OCI-LY1 (cell line): ENCODE measurements at regions not wholly inside any gene's neighbourhood (a gene's known extent, or its start where the extent isn't known, plus 50 kb on each side); places are given as distances from the start of the nearest gene placed in this dataset.

ENCODE experiments used
- H2AFZ ChIP-seq: fragments of 200-600 bp; sonication (generic), shearing (Covaris generic); 2 replicates; pipeline ENCODE4 v1.6.0; 2014; ENCODE audit warnings: antibody characterized with exemption, mild to moderate bottlenecking, low read length
- H3F3A ChIP-seq: fragments of 200-600 bp; sonication (generic), shearing (Covaris generic); 2 replicates; pipeline ENCODE4 v1.6.0; 2014; ENCODE audit warnings: mild to moderate bottlenecking, antibody characterized with exemption, low read length, moderate library complexity; ENCODE audit not compliant: insufficient read depth
- H3K27ac ChIP-seq: fragments of 200-600 bp; sonication (generic); 2 replicates; pipeline ENCODE4 v1.5.1; 2014; ENCODE audit warnings: low read length, mixed run types, mild to moderate bottlenecking, low read depth; ENCODE audit not compliant: poor library complexity, severe bottlenecking
- H3K27me3 ChIP-seq: fragments of 200-600 bp; sonication (generic); 2 replicates; pipeline ENCODE4 v1.6.0; 2014; ENCODE audit warnings: antibody characterized with exemption, mild to moderate bottlenecking, low read length, moderate library complexity; ENCODE audit not compliant: insufficient read depth
- H3K36me3 ChIP-seq: fragments of 200-600 bp; sonication (generic); 2 replicates; pipeline ENCODE4 v1.6.1; 2014; ENCODE audit warnings: mild to moderate bottlenecking, antibody characterized with exemption, low read length, moderate library complexity, mixed read lengths; ENCODE audit not compliant: insufficient read depth
- H3K4me1 ChIP-seq: fragments of 200-600 bp; sonication (generic); 2 replicates; pipeline ENCODE4 v1.5.1; 2014; ENCODE audit warnings: mild to moderate bottlenecking, low read length, moderate library complexity; ENCODE audit not compliant: insufficient read depth, severe bottlenecking
- H3K4me2 ChIP-seq: fragments of 200-600 bp; sonication (generic), shearing (Covaris generic); 2 replicates; pipeline ENCODE4 v1.6.1; 2014; ENCODE audit warnings: low read length
- H3K4me3 ChIP-seq: fragments of 200-600 bp; sonication (generic); 2 replicates; pipeline ENCODE4 v1.5.1; 2014; ENCODE audit warnings: low read length, low read depth, mild to moderate bottlenecking, mixed read lengths; ENCODE audit not compliant: poor library complexity, severe bottlenecking
- H3K79me2 ChIP-seq: fragments of 200-600 bp; shearing (Covaris generic); 2 replicates; pipeline ENCODE4 v1.6.1; 2016; ENCODE audit warnings: mixed run types, low read length, mixed read lengths; ENCODE audit not compliant: insufficient read depth
- H3K9ac ChIP-seq: fragments of 200-600 bp; sonication (generic), shearing (Covaris generic); 2 replicates; pipeline ENCODE4 v1.6.1; 2014; ENCODE audit warnings: mild to moderate bottlenecking, low read length, mixed read lengths
- H3K9me2 ChIP-seq: fragments of 200-600 bp; sonication (generic), shearing (Covaris generic); 2 replicates; pipeline ENCODE4 v1.6.1; 2014; ENCODE audit warnings: low read depth, mild to moderate bottlenecking, low read length, mixed read lengths
- H3K9me3 ChIP-seq: fragments of 200-600 bp; shearing (Covaris generic); 2 replicates; pipeline ENCODE4 v1.6.1; 2014; ENCODE audit warnings: low read length, mixed read lengths
- H4K20me1 ChIP-seq: fragments of 200-600 bp; sonication (generic), shearing (Covaris generic); 2 replicates; pipeline ENCODE4 v1.6.0; 2016; ENCODE audit warnings: mild to moderate bottlenecking, low read length; ENCODE audit not compliant: insufficient read depth
- CTCF ChIP-seq: fragments of 200-600 bp; sonication (generic), shearing (Covaris generic); IDR thresholded peaks from 2 replicates; pipeline ENCODE4 v1.5.1; 2017; ENCODE audit warnings: mild to moderate bottlenecking, antibody characterized with exemption, low read length, moderate library complexity, mixed read lengths
- EZH2 ChIP-seq: fragments of 200-600 bp; sonication (generic), shearing (Covaris generic); IDR thresholded peaks from 2 replicates; pipeline ENCODE4 v1.8.0; 2017; ENCODE audit warnings: borderline replicate concordance, mixed run types, mild to moderate bottlenecking, antibody characterized with exemption, low read length, moderate library complexity, mixed read lengths

GRCh38 chr10:4456776-4457175 lies 369.2 kb upstream of the AKR1E2 start:
- no peaks in the 10 kb centered on the region for H3F3A ChIP-seq
- H3K9me3 ChIP-seq: no peaks in the 10 kb centered on the region
- no peaks in the 10 kb centered on the region for H4K20me1 ChIP-seq
- H3K4me3 ChIP-seq: no peak overlapping the region
- H3K9me2 ChIP-seq: no peaks in the 10 kb centered on the region
- no peak overlapping the region for H3K9ac ChIP-seq
- H3K4me2 ChIP-seq: no peak overlapping the region
- no peak overlapping the region for H3K27ac ChIP-seq
- H3K27me3 ChIP-seq: no peaks in the 10 kb centered on the region
- H2AFZ ChIP-seq: no peak overlapping the region
- H3K4me1 ChIP-seq: no peaks in the 10 kb centered on the region
- no peaks in the 10 kb centered on the region for H3K79me2 ChIP-seq
- TF ChIP-seq EZH2 (no peak), CTCF (no peak)
- no peaks in the 10 kb centered on the region for H3K36me3 ChIP-seq

GRCh38 chr10:4456279-4456678 lies 369.7 kb upstream of the AKR1E2 start:
- Histone ChIP-seq H3K27ac (no peak overlapping the region), H3F3A (no peaks in the 10 kb centered on the region), H3K27me3 (no peaks in the 10 kb centered on the region), H3K4me3 (no peak overlapping the region), H3K4me1 (no peaks in the 10 kb centered on the region), H3K79me2 (no peaks in the 10 kb centered on the region), H3K36me3 (no peaks in the 10 kb centered on the region), H3K9me3 (no peaks in the 10 kb centered on the region), H3K4me2 (no peak overlapping the region), H2AFZ (no peak overlapping the region), H3K9ac (no peak overlapping the region), H3K9me2 (no peaks in the 10 kb centered on the region), H4K20me1 (no peaks in the 10 kb centered on the region)
- TF ChIP-seq CTCF (no peak), EZH2 (no peak)

- no peak overlapping the region for H3K27ac ChIP-seq
- no peaks in the 10 kb centered on the region for H3K36me3 ChIP-seq
- H3K4me1 ChIP-seq: no peaks in the 10 kb centered on the region
- H3K27me3 ChIP-seq: no peaks in the 10 kb centered on the region
- H3K9ac ChIP-seq: no peak overlapping the region
- H2AFZ ChIP-seq: no peak overlapping the region
- H3K79me2 ChIP-seq: no peaks in the 10 kb centered on the region
- no peaks in the 10 kb centered on the region for H3F3A ChIP-seq
- TF ChIP-seq CTCF (no peak), EZH2 (no peak)
- H4K20me1 ChIP-seq: no peaks in the 10 kb centered on the region
- no peak overlapping the region for H3K4me2 ChIP-seq
- H3K9me3 ChIP-seq: no peaks in the 10 kb centered on the region
- no peak overlapping the region for H3K4me3 ChIP-seq
- no peaks in the 10 kb centered on the region for H3K9me2 ChIP-seq
Observed at GRCh38 chr10:4453950-4454349, 372.1 kb upstream of the AKR1E2 start.
